GM21786 (cell line): ENCODE measurements at regions not wholly inside any gene's neighbourhood (a gene's known extent, or its start where the extent isn't known, plus 50 kb on each side); places are given as distances from the start of the nearest gene placed in this dataset.
"Not testable (repeated sequence)": the region's sequence is repeated elsewhere in the genome, so short reads cannot be mapped to it uniquely, and the experiment has no call there.

Experiments used
- ATAC-seq: cut with Tn5 transposase; IDR thresholded peaks from one replicate; pipeline ENCODE4 v1.9.1; 2021; ENCODE audit not compliant: unreplicated experiment

DNA sequence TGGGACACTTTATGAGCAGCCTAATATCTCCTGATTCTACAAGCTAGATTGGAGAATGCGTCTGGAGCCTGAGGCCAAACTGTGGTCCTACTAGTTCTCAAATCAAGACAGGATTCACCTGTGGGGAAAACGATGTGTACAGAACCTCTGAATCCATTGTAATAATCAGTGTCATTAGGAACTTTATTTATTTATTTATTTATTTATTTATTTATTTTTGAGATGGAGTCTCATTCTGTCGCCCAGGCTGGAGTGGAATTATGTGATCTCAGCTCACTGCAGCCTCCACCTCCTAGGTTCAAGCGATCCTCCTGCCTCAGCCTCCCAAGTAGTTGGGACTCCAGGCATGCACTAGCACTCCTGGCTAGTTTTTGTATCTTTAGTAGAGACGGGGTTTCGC, 52.6 kb upstream of the KIF26B start:
- ATAC-seq, result not testable (repeated sequence)

DNA sequence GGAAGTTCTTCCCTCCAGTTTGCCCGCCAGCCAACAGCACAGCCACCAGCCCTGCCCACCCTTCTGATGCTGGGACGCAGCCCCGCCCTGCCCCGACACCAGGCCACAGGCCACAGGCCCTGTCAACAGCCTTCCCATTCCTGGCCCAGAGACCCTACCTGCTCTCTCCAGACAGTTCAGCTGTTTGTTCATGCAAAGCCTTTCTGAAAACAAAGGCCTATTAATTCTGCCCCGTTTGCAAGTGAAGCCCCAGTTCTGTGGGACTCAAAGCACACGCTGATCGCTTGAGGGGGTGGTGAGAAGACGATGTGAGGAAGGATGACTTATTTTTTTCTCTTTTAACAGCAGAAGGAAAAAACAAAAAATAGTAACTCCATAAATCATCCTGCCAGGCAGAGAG, 55.4 kb upstream of the KIF26B start:
- no peak for ATAC-seq

DNA sequence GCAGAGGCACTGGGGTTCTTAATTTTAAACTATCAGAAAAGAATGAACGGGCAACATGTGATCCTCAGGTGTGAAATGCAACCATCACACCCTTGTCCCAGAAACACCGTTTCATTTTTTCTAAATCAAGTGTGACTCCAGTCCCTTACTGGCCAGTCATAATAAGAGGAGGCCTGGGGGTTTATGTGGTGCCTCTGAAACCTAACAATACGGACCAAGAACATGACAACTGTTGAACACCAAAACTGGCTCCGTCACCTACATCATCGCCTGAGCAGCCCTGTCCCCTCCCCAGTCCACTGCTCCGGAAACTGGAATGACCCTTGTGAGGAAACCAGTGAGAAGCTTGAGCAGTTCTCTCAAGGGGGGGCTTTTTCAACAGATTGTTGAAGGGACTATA, 55.9 kb upstream of the KIF26B start:
- ATAC-seq, result no peak

DNA sequence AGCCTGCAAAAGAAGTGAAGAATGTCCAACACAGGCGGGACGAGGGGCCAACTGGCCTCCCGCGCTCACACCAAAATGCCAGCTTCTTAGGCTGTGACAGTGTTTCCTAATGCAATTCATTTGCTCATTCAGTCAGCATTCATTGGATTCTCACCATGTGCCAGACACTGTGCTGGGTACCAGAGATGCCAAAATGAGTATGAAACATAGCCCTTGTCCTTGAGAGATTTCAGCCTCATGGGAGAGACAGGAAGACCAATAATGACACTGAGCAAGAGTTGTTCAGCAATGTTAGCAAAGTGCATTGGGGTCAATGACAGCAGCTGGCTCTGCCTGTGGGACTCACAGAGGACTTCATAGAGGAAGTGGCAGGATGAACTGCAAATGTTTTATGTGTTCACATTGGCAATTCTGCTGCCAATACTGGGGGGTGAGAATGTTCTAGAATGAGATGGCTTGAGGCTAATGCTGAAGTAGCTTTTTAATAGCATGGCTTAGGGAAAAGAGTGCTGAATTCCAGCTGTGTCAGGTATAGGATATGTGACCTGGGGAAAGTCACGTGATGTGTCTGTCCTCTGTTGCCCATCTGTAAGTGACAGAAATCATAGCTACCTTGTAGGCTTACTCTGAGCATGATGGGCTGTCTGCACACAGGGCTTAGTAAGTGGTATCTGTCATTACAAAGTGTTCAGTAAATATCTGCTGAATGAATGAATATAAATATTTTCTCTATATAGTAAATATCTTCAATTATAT, 58.3 kb upstream of the KIF26B start:
- no peak for ATAC-seq

DNA sequence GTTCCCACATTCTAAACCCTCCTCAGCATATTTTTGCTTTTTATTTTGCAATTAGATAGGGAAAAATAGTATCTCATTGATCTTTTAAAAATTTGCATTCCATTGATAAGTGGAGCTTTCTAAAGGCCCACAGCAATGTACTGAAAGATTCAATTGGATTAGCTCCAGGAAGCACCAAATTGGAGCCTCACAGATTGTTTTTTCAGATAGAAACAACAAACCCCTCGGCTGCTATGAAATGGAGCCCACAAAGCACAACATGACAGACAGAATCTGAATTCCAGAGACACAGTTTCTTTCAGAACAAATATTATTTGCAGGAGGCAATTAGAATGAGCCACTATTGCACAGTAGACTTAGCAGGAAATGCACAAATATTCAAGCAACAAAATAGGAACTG, 58.9 kb upstream of the KIF26B start:
- no peak for ATAC-seq

DNA sequence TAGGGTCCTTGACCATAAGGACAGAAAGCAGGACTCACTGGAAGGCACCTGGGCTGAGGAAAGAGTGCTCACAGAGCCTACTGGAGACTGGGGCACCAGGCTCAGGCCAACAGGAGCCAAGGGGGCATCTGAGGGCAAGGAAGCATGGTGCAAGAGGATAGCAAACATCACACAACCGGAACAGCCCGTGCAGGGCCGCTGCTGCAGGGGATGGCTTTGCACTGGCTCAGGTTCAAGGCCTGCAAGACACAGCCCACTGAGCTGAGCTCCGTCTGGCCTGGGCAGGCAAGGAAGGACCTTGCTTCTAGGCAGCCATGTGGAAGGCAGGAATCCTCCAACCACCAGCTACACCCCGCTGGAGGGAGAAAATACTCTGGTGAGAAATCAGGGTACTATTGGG, 59.8 kb upstream of the KIF26B start:
- no peak for ATAC-seq

DNA sequence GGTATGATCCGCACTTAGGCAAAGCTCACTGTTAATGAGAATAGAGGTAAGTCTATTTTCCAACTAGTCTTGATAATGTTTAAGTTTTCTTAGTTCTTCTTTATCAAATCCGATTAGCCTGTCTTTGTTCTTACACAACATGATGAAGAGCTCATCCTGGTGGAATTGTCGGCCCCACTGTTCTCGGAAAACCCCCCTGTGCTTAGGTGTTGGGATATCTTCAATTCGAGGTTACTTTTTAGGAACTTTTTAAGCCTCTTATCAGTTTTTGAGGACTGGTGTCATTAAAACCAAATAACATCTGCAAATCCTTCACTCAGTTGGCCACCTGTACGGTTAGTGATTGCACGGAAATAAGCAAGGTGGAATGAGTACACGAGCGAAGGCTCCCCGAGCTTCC, 60.7 kb upstream of the KIF26B start:
- no peak for ATAC-seq

DNA sequence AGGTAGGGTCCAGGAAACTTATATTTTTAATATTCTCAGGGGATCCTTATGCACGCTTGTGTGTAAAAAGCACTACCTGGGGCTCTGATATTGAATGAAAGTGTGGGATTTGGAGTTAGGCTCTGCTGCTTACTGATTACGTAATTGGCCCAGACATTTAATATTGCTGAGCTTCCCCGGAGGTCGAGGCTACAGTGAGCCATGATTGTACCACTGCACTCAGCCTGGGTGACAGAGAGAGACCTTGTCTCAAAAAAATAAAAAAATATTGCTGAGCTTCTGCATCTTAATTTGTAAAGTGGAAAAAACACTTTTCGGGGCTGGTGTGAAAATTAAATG, 62.2 kb upstream of the KIF26B start:
- ATAC-seq, result no peak

DNA sequence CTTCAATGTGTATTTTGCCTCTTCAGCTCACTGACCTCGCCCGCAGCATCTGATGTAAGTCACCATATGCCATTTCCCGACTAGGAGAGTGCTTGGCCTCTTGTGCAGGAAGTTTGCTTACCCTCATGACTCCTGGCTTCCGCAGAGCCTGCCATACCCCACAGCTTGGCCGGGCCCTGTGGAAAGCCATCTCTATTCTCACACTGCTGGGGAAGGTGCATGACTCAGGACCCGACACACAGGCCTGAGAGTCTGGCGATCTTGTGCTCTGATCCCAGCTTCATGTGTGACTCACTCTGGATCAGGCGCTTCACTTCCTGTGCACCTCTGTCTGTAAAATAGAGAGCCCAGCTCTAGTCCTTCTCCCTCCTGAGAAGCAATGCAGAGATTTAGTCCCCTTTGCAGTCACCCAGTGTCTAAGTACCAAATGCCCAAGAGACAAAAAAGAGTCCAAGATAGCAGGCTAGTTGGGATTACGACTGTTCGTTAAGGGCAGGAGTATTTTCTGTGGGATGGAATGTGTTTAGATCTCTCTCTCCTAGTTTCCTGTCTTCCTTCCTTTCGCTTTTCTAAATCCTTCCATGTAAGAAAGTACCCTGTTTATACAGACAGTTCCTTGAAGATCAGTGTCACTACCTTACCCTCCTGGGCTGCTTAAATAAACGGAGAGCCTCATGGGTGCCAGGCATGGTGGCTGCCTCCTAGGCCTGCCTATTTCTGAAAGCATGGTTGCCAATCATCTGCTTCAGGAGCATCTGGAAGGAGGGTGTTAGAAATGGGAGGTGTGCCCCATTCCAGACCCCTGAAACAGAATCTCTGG, 62.8 kb upstream of the KIF26B start:
- ATAC-seq, result no peak

DNA sequence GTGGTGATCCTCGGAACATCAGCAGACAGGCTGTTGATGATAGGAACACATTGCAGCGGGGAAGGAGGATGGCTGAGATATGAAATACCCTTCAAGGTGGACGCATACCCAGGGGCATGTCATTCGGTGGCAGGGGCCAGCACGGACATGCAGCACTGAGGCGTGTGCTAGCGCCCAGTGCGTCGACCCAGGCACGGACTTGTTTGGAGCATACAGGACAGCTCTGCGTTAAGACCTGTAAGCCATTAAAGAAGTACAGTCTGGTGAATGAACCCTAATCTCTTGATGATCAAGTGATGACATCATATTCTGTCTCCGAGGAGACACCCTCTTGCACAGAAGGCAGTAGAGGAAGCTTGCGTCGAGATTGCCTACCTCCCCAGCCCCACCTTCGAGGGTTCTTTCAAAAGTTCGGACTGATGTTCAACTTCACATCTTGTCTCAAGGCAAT, 63.6 kb upstream of the KIF26B start:
- no peak for ATAC-seq

DNA sequence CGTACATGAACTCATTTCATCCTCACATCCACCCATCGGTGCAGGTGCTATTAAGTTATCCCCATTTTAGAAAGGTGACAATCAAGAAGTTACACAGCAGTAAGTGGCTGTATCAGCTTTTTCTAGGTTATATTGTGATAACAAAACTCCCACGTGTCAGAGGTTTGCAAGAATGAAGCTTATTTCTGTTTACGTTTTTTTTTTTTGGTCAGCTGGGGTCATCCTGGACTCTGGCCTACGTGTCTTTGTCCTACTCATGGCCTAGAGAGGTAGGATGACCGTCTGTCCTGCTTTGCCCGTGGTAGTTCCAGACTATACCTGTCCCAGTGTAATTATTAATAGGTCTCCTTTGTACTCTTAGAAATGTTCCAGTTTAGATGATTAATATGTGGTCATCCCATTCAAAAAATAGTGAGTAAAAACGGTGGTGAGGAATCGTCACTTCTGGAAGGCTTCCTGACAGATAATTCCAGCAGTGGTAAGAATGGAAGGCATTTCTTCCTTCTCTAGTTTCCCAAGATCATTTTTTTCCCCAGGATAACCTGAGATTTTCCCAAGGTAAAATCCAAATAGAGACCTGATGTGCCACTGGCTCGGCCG, 64.2 kb upstream of the KIF26B start:
- ATAC-seq, result no peak

DNA sequence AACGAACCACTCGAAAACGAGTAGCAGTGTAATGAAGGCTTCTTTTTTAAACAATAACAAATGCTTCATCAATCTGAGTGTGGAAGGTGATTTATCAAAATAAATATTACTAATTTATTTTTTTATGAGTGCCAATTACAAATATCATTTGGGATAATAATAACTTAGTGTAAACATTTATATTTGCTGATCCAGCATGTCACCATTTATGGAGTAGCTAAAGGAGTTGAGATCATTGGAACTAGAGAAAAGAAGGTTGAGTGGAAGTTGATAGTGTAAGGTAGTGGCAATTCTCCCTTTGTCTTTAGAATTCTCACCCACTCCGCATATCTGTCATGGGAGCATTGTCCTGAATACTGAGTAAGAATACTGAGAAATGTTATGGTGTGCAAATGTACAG, 67.1 kb upstream of the KIF26B start:
- no peak for ATAC-seq

DNA sequence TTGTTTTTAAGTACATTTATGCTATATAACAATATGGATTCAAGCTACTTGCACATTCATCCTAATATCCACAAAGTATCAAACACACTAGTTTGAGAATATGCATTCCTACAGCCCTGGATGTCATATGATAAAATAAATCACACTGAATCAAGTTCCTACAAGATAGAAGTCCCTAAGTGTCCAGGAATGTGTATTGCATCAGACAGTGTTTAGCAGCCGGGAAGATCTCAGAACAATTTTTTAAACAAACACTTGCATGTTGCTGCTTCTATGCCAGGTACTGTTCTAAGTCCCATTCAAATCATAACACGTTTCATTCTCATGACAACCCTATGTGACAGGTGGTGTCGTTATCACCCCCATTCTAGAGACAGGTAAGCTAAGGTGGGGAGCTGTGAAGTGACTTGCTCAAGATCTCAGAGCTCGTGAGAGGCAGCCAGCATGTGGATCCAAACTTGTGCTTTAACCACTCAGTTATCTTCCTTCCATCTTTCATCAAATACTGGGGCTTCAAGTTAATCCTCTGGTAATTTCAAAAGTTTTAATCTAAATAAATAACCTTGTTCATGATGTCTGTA, 68.3 kb upstream of the KIF26B start:
- ATAC-seq, result no peak

DNA sequence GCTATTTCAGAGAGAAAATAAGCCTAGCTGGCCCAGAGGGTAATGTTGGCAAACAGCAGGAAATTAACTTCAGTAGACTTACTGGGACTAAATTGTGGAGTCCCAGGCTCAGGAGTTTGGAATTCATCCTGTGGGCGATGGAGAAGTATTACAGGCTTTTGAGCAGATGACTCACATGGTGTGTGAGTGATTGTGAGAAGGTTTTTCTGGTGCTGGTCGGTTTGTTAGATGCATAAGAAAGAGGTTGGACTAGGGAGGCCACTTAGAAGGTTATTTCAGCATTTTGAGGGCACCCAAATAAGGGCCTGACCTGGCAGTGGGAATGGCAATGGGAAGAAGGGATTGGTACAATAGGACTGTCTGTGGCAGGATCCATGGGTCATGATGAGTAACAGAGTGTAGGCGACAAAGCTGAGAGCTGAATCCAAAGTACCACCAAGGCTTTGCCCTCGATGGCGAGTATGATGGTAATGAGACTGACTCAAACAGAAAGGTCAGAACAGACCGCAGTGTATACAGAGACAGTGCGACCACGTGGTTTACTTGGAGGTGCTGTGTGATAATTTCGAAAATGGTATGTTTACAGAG, 69.2 kb upstream of the KIF26B start:
- peak; percentile 79 for ATAC-seq

DNA sequence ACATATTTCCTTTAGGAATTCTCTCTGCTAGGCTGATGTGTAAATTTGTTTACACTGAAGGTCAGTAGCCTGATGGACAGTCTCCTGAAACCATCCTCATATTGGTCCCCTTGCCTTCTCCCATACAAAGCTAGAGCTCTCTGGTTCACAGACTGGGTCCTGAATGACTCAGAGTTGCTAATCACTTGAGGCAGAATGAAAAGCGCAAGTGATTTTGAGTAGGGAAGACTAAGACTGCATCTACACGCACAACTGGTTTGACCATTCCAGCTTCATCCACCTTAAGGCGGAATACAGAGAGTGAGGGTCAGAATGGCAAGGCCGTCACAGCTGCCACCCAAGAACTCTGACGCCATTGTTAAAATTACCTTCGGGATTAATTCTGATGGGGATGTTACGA, 70.2 kb upstream of the KIF26B start:
- no peak for ATAC-seq

DNA sequence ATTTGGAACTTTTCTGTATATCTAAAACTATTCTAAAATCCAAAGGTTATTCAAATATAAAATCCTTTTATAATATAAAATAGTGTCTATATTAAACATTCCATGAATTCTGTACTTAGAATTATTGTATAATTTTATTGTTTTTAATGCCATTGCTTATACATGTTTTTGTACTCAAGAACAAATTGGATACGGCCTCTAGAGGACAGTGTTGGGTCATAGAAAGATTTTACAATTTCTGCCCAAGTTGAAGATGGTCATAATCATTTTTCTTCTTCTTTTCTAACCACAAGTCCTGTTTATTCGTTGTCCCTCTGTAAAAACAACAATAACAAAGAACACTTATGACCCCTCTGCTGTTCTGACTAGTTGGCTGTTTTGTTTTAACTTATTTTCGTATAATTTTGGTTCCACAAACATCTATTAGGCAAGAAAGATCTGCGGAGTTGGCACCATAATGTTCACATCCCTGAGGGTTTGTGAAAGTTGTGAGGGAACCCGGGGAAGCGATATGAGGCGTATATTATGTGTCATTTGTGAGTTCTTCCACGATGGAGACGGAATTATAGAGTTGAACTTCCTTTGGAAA, 75.7 kb upstream of the KIF26B start:
- ATAC-seq, result no peak

DNA sequence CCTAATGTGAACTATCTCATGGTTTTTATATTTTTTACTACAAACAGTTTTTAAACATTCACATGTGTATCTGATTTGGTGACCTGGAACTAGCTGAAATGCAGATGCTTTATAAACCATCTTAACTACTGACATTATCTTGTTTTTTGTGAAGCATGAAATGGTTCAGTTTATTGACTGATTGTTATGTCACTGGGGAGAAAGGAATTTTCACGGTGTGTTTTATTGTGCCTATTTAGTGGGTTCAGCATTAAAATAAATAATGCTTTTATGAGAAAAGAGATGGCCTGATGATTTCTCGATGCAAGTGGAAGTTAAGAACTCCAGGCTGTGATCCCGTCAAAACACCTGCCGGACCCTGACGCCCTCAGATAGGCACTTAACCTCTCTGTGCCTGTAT, 79.9 kb upstream of the KIF26B start:
- no peak for ATAC-seq

DNA sequence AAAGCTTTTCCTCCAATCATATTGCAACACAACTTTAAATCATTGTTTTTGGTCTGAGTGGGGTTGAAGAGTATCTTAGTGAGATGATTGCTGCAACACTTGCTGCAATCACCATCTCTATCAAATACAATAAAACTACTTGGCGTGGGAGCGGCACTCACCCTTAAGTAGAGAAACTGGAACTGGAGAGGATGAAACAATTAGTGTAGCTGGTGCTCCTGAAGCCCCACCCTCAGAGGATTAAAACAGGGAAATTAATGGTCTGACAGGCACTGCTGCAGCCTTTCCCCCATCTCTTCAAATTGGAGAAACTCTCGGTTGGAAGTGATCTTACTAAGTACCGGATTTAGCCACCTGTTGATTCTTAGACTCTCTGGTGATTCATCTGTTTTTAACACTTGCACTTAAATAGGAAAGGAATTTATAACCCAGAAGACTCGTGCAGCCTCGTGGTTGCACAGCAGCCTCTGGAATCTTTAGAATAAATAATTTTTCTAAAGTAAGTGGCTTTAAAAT, 80.5 kb upstream of the KIF26B start:
- ATAC-seq, result no peak

DNA sequence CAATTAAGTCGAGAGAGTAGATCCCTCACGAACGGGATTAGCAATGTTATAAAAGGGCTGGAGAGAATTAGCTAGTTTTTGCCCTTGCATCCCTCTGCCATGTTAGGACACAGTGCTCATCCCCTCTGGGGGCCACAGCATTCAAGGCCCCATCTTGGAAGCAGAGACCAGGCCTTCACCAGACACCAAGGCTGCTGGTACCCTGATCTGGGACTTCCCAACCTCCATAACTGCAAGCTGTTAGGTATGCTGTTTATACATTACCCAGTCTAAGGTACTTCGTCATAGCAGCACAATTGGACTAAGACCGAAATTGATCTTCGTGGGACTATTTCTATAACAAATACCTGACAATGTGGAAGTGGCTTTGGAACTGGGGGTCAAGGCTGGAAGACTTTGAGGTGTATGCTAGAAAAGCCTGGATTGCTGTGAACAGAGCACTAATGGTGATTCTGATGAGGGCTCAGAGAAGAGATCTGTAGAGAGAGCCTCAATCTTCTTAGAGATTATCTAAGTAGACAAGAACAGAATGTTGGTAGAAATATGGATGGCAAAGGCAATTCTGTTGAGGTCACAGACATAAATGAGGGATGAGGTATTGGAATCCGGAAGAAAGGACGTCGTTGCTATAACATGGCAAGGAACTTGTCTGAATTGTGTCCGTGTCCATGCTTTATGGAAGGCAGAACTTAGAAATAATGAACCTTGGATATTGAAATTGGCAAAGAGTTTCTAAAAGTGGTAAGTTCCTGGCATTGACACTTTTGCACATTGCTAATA, 83.8 kb upstream of the KIF26B start:
- ATAC-seq, result no peak

DNA sequence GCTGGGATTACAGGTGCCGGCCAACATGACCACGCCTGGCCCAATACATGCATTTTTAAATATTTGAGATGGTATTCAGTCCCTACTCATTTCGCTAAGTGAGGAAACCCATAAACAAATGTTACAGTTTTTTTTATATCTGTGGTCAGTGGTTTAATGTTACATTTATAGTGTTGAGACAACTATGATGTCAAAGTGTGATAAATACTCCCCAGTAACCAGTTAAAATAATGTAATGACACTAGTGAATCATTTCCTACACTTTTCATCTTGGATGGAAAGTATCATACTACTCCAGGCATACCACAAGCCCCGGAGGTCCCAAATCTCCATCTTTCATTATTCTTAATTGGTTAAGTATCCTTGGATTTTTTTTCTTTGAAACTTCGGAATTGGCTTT, 87.5 kb upstream of the KIF26B start:
- no peak for ATAC-seq
